A549 (cell line): ENCODE measurements at regions not wholly inside any gene's neighbourhood (a gene's known extent, or its start where the extent isn't known, plus 50 kb on each side); places are given as distances from the start of the nearest gene placed in this dataset.

ENCODE experiments used
- ATAC-seq, 2 experiments: fragments of 200-7000 bp in 1 of 2; fragments of >200 bp in 1 of 2; cut with Nextera tagmentation in 1 of 2; cut with Tn5 transposase in 1 of 2; 3 replicates each; pipeline versions ENCODE4 v1.8.0 to v1.9.1; 2018 to 2020; ENCODE audit warnings: mild to moderate bottlenecking in 1 of 2, moderate library complexity in 1 of 2
- CTCF ChIA-PET: fragments of 300-600 bp; sonication (Branson Sonifier 250); formaldehyde crosslinking; extraction: SDS; loops from one replicate; lab custom pipeline; 2021; ENCODE audit warnings: antibody characterized with exemption, inconsistent platforms; lab: Yijun Ruan, JAX
- POLR2A ChIA-PET: fragments of 350-600 bp; formaldehyde crosslinking; extraction: SDS; loops from one replicate; lab custom pipeline; 2021; ENCODE audit warnings: antibody characterized with exemption, inconsistent platforms; lab: Yijun Ruan, JAX
- DNase-seq, 2 experiments: peaks; one replicate each; pipeline versions ENCODE4 v3.0.0 to v3.0.0-alpha.2; 2011 to 2016; ENCODE audit warnings: low read depth in 1 of 2, low spot score in 1 of 2
- FAIRE-seq: peaks from 2 replicates; lab custom pipeline; 2011; peaks lifted over from hg19 to GRCh38; lab: Jason Lieb, UNC
- H3K27ac ChIP-seq, 2 experiments: fragments of >200 bp; sonication (Bioruptor Twin); formaldehyde crosslinking; 3 replicates each; pipeline ENCODE4 v1.5.1; 2016 to 2017
- H3K4me1 ChIP-seq: fragments of >200 bp; sonication (Bioruptor Twin); formaldehyde crosslinking; 3 replicates; pipeline ENCODE4 v1.6.1; 2016
- H3K4me2 ChIP-seq: fragments of >200 bp; sonication (Bioruptor Twin); formaldehyde crosslinking; 3 replicates; pipeline ENCODE4 v1.6.1; 2016
- H3K4me3 ChIP-seq: fragments of >200 bp; sonication (Bioruptor Twin); formaldehyde crosslinking; 3 replicates; pipeline ENCODE4 v1.5.1; 2016
- H3K9me3 ChIP-seq: fragments of >200 bp; sonication (Bioruptor Twin); formaldehyde crosslinking; 3 replicates; pipeline ENCODE4 v1.6.1; 2016
- BCL3 ChIP-seq: fragments of >200 bp; sonication (Bioruptor Twin); formaldehyde crosslinking; IDR thresholded peaks from 3 replicates; pipeline ENCODE4 v1.6.1; 2016
- CBX2 ChIP-seq: fragments of 200-600 bp; sonication (generic); IDR thresholded peaks from 2 replicates; pipeline ENCODE4 v1.6.1; 2016; ENCODE audit warnings: low read depth, mild to moderate bottlenecking, borderline replicate concordance
- CHD2 ChIP-seq: fragments of 150-350 bp; IDR thresholded peaks from 2 replicates; pipeline ENCODE4 v1.6.1; 2014; ENCODE audit warnings: low read length; ENCODE audit not compliant: partially characterized antibody
- EHMT2 ChIP-seq: fragments of 200-600 bp; sonication (generic); IDR thresholded peaks from 2 replicates; pipeline ENCODE4 v1.6.1; 2016; ENCODE audit warnings: antibody characterized with exemption, low read depth, mild to moderate bottlenecking, moderate library complexity
- EP300 ChIP-seq, 2 experiments: fragments of >200 bp; sonication (Bioruptor Twin); formaldehyde crosslinking; IDR thresholded peaks; 2 replicates in 1 of 2; 3 replicates in 1 of 2; pipeline ENCODE4 v1.6.1; 2016 to 2017
- FOSL2 ChIP-seq, 2 experiments: fragments of 450-650 bp in 1 of 2; fragments of >200 bp in 1 of 2; sonication (Bioruptor Twin) in 1 of 2; formaldehyde crosslinking; IDR thresholded peaks; 2 replicates each; pipeline versions ENCODE4 v1.5.0 to v1.6.1; 2016 to 2020; ENCODE audit warnings: mild to moderate bottlenecking in 1 of 2, moderate library complexity in 1 of 2
- HEYL ChIP-seq: fragments of 250-450 bp; sonication (Bioruptor Pico); IDR thresholded peaks from 2 replicates; pipeline ENCODE4 v1.8.0; 2021; ENCODE audit warnings: mild to moderate bottlenecking, moderate library complexity
- HOXA7 ChIP-seq: fragments of 250-450 bp; sonication (Bioruptor Pico); IDR thresholded peaks from 2 replicates; pipeline ENCODE4 v1.5.0; 2020; ENCODE audit warnings: mild to moderate bottlenecking, moderate library complexity
- HOXB13 ChIP-seq: fragments of 250-450 bp; sonication (Bioruptor Pico); IDR thresholded peaks from 2 replicates; pipeline ENCODE4 v1.5.0; 2020; ENCODE audit warnings: low read depth, mild to moderate bottlenecking, moderate library complexity
- HOXB5 ChIP-seq: fragments of 250-450 bp; sonication (Bioruptor Pico); IDR thresholded peaks from 2 replicates; pipeline ENCODE4 v1.5.0; 2020; ENCODE audit warnings: mild to moderate bottlenecking, moderate library complexity
- KDM5A ChIP-seq: fragments of 200-600 bp; sonication (generic); IDR thresholded peaks from 2 replicates; pipeline ENCODE4 v1.6.1; 2016; ENCODE audit warnings: antibody characterized with exemption, mild to moderate bottlenecking
- MAZ ChIP-seq: fragments of 150-350 bp; IDR thresholded peaks from 2 replicates; pipeline ENCODE4 v1.6.1; 2014; ENCODE audit warnings: antibody characterized with exemption, low read depth, low read length, borderline replicate concordance
- MYC ChIP-seq: IDR thresholded peaks from 2 replicates; pipeline ENCODE4 v1.6.1; 2012; ENCODE audit warnings: mild to moderate bottlenecking, inconsistent platforms, low read length, improper control_type of control experiment, borderline replicate concordance
- NR3C1 ChIP-seq: fragments of >200 bp; sonication (Bioruptor Twin); formaldehyde crosslinking; IDR thresholded peaks from 3 replicates; pipeline ENCODE4 v1.6.1; 2017
- PBX3 ChIP-seq: IDR thresholded peaks from 2 replicates; pipeline ENCODE4 v1.6.1; 2012
- PHF8 ChIP-seq: fragments of 200-600 bp; sonication (generic); IDR thresholded peaks from 2 replicates; pipeline ENCODE4 v1.6.1; 2016; ENCODE audit warnings: low read depth, mild to moderate bottlenecking, antibody characterized with exemption, moderate library complexity, borderline replicate concordance
- RAD21 ChIP-seq, 2 experiments: fragments of >200 bp in 1 of 2; sonication (Bioruptor Twin) in 1 of 2; formaldehyde crosslinking in 1 of 2; IDR thresholded peaks in 1 of 2; conservative IDR thresholded peaks in 1 of 2; 2 replicates in 1 of 2; 3 replicates in 1 of 2; pipeline ENCODE4 v1.6.1; 2012 to 2018; ENCODE audit warnings: inconsistent platforms in 1 of 2
- RARB ChIP-seq: fragments of 250-450 bp; sonication (Bioruptor Pico); IDR thresholded peaks from 2 replicates; pipeline ENCODE4 v1.8.0; 2021; ENCODE audit warnings: mild to moderate bottlenecking, moderate library complexity
- REST ChIP-seq: fragments of 200-600 bp; sonication (generic); IDR thresholded peaks from 2 replicates; pipeline ENCODE4 v1.6.1; 2016; ENCODE audit warnings: antibody characterized with exemption, mild to moderate bottlenecking, moderate library complexity
- RFX5 ChIP-seq: fragments of 450-650 bp; IDR thresholded peaks from 2 replicates; pipeline ENCODE4 v1.7.1; 2014; ENCODE audit warnings: antibody characterized with exemption, mild to moderate bottlenecking, moderate library complexity
- RNF2 ChIP-seq: fragments of 200-600 bp; sonication (generic); IDR thresholded peaks from 2 replicates; pipeline ENCODE4 v1.6.1; 2016; ENCODE audit warnings: low read depth, mild to moderate bottlenecking, antibody characterized with exemption, moderate library complexity, borderline replicate concordance
- TFCP2L1 ChIP-seq: fragments of 250-450 bp; sonication (Bioruptor Pico); IDR thresholded peaks from 2 replicates; pipeline ENCODE4 v1.5.0; 2021; ENCODE audit warnings: mild to moderate bottlenecking
- ZNF302 ChIP-seq: fragments of 250-450 bp; sonication (Bioruptor Pico); IDR thresholded peaks from 2 replicates; pipeline ENCODE4 v1.9.0; 2021; ENCODE audit warnings: inconsistent platforms, mild to moderate bottlenecking, moderate library complexity
- WGBS: methylation state at CpG from one replicate; pipeline ENCODE4 v1.1.6; 2017; ENCODE audit errors: missing lambda C conversion rate; 5-methylcytosine and 5-hydroxymethylcytosine counted together

- TF ChIP-seq EP300 (IDR thresholded peaks at IDR 0.05) (no peak), HOXB5 (CRISPR knock-in tag) (no peak), FOSL2 (IDR thresholded peaks at IDR 0.05) (no peak), FOSL2 (CRISPR knock-in tag; IDR thresholded peaks at IDR 0.05) (no peak), RARB (no peak), RNF2 (no peak), REST (no peak), CHD2 (no peak), NR3C1 (no peak), EHMT2 (no peak), PHF8 (no peak), KDM5A (no peak), ZNF302 (CRISPR knock-in tag) (no peak), MAZ (no peak), BCL3 (no peak), MYC (no peak), HEYL (no peak), CBX2 (no peak), TFCP2L1 (CRISPR knock-in tag) (no peak), RAD21 (conservative IDR thresholded peaks at IDR 0.05 in 1 of 2, IDR thresholded peaks at IDR 0.05 in 1 of 2) (no peak), RFX5 (no peak)
- no peaks in the 10 kb centered on the region for H3K9me3 ChIP-seq
- WGBS, result 0% methylated on average over 1 of the region's 1 CpG
- ATAC-seq, result no peak
- no peak overlapping the region for H3K27ac ChIP-seq
- no peak overlapping the region for H3K4me2 ChIP-seq
- ChIA-PET CTCF (no interaction called here), POLR2A (no interaction called here)
- H3K4me3 ChIP-seq, result no peak overlapping the region
- no peak for DNase-seq
- FAIRE-seq, result no peak
- H3K4me1 ChIP-seq, result no peaks in the 10 kb centered on the region
Measured at GRCh38 chr18:10377956-10378355, 76.5 kb upstream of the APCDD1 start.

GRCh38 chr18:10378688-10379420 lies 75.6 kb upstream of the APCDD1 start:
- Histone ChIP-seq H3K4me2 (no peak overlapping the region), H3K9me3 (no peaks in the 10 kb centered on the region), H3K4me1 (no peaks in the 10 kb centered on the region), H3K4me3 (no peak overlapping the region), H3K27ac (no peak overlapping the region)
- TF ChIP-seq KDM5A (no peak), TFCP2L1 (CRISPR knock-in tag) (no peak), HOXA7 (CRISPR knock-in tag) (no peak), HOXB13 (CRISPR knock-in tag) (no peak), PBX3 (no peak)
- POLR2A ChIA-PET, result no interaction called here
- DNase-seq, result no peak
- no peak for FAIRE-seq
- no peak for ATAC-seq
- CTCF ChIA-PET, result no interaction called here
- WGBS, result 5% methylated on average over 6 of the region's 6 CpGs
